WTC11 (cell line): ENCODE measurements at regions not wholly inside any gene's neighbourhood (a gene's known extent, or its start where the extent isn't known, plus 50 kb on each side); places are given as distances from the start of the nearest gene placed in this dataset.
"Not testable (repeated sequence)": the region's sequence is repeated elsewhere in the genome, so short reads cannot be mapped to it uniquely, and the experiment has no call there.

Experiments
- ATAC-seq: fragments of 200-7000 bp; cut with Tn5 transposase; 2 replicates; pipeline ENCODE4 v1.10.0; 2021; ENCODE audit warnings: mild to moderate bottlenecking, moderate library complexity
- CTCF ChIA-PET: fragments of 300-600 bp; sonication (Branson Sonifier 250); formaldehyde crosslinking; loops from one replicate; lab custom pipeline; 2021; ENCODE audit warnings: antibody characterized with exemption; lab: Charles Lee
- POLR2A ChIA-PET: fragments of 350-600 bp; sonication (Branson Sonifier 250); formaldehyde crosslinking; loops from one replicate; lab custom pipeline; 2021; ENCODE audit warnings: antibody characterized with exemption; lab: Charles Lee
- DNase-seq: peaks from one replicate; pipeline ENCODE4 v3.0.0; 2021; ENCODE audit warnings: low spot score
- H3K27ac Mint-ChIP-seq: 2 replicates; pipeline ENCODE4 v1.8.0; 2021; ENCODE audit warnings: mixed read lengths
- H3K27me3 Mint-ChIP-seq: 2 replicates; pipeline ENCODE4 v1.8.0; 2021; ENCODE audit warnings: low read depth, mild to moderate bottlenecking, moderate library complexity, mixed read lengths
- H3K36me3 Mint-ChIP-seq: 2 replicates; pipeline ENCODE4 v1.8.0; 2021; ENCODE audit warnings: mixed read lengths
- H3K4me1 Mint-ChIP-seq: 2 replicates; pipeline ENCODE4 v1.8.0; 2022; ENCODE audit warnings: mixed read lengths
- H3K4me3 Mint-ChIP-seq: 2 replicates; pipeline ENCODE4 v1.8.0; 2021; ENCODE audit warnings: mild to moderate bottlenecking, moderate library complexity, mixed read lengths
- H3K9me3 Mint-ChIP-seq: 2 replicates; pipeline ENCODE4 v1.8.0; 2021; ENCODE audit warnings: mixed read lengths
- ETV6 ChIP-seq: sonication (generic); formaldehyde crosslinking; IDR thresholded peaks from 2 replicates; pipeline ENCODE4 v1.8.1; 2022; ENCODE audit warnings: mild to moderate bottlenecking, missing genetic modification reagents
- FOXP1 ChIP-seq: sonication (generic); formaldehyde crosslinking; IDR thresholded peaks from 2 replicates; pipeline ENCODE4 v1.8.0; 2022; ENCODE audit warnings: missing genetic modification reagents, mild to moderate bottlenecking, moderate library complexity, borderline replicate concordance
- IRF2 ChIP-seq: sonication (generic); formaldehyde crosslinking; IDR thresholded peaks from 2 replicates; pipeline ENCODE4 v1.8.0; 2022; ENCODE audit warnings: low read depth, missing genetic modification reagents, borderline replicate concordance
- MYBL2 ChIP-seq: sonication (generic); formaldehyde crosslinking; IDR thresholded peaks from 2 replicates; pipeline ENCODE4 v1.8.1; 2023; ENCODE audit warnings: mild to moderate bottlenecking, moderate library complexity, missing genetic modification reagents
- NR1H2 ChIP-seq: sonication (generic); formaldehyde crosslinking; IDR thresholded peaks from 2 replicates; pipeline ENCODE4 v1.9.0; 2021; ENCODE audit warnings: mild to moderate bottlenecking, moderate library complexity, missing genetic modification reagents
- OVOL2 ChIP-seq: fragments of 250-450 bp; sonication (Bioruptor Pico); IDR thresholded peaks from 2 replicates; pipeline ENCODE4 v1.9.0; 2021; ENCODE audit warnings: mild to moderate bottlenecking, borderline replicate concordance
- SMAD4 ChIP-seq: sonication (generic); formaldehyde crosslinking; IDR thresholded peaks from 2 replicates; pipeline ENCODE4 v1.8.0; 2022; ENCODE audit warnings: mild to moderate bottlenecking, missing genetic modification reagents
- TEAD1 ChIP-seq: sonication (generic); formaldehyde crosslinking; IDR thresholded peaks from 2 replicates; pipeline ENCODE4 v1.8.0; 2022; ENCODE audit warnings: mild to moderate bottlenecking, missing genetic modification reagents
- ZNF532 ChIP-seq: fragments of 250-450 bp; sonication (Bioruptor Pico); IDR thresholded peaks from 2 replicates; pipeline ENCODE4 v1.9.0; 2021; ENCODE audit warnings: mild to moderate bottlenecking, borderline replicate concordance
- TF ChIP-seq, protein P1 (sequence below): fragments of 250-450 bp; sonication (Bioruptor Pico); IDR thresholded peaks from 2 replicates; pipeline ENCODE4 v1.9.0; 2021; ENCODE audit warnings: moderate library complexity, mild to moderate bottlenecking, inconsistent platforms, borderline replicate concordance
- TF ChIP-seq, protein P2 (sequence below): sonication (generic); formaldehyde crosslinking; conservative IDR thresholded peaks from 2 replicates; pipeline ENCODE4 v1.8.1; 2022; ENCODE audit warnings: mild to moderate bottlenecking, missing genetic modification reagents
- TF ChIP-seq, protein P3 (sequence below): sonication (generic); formaldehyde crosslinking; IDR thresholded peaks from 2 replicates; pipeline ENCODE4 v1.8.1; 2022; ENCODE audit warnings: mild to moderate bottlenecking, missing genetic modification reagents, moderate library complexity, borderline replicate concordance
- TF ChIP-seq, protein P4 (sequence below): fragments of 250-450 bp; sonication (Bioruptor Pico); IDR thresholded peaks from 2 replicates; pipeline ENCODE4 v2.1.2; 2022; ENCODE audit warnings: mild to moderate bottlenecking, moderate library complexity
- TF ChIP-seq, protein P5 (sequence below): fragments of 250-450 bp; sonication (Bioruptor Pico); IDR thresholded peaks from 2 replicates; pipeline ENCODE4 v1.8.0; 2021; ENCODE audit warnings: mild to moderate bottlenecking

- Mint-ChIP-seq H3K36me3 (peaks cover 32% of the 10 kb centered on the region), H3K9me3 (peaks cover 25% of the 10 kb centered on the region)
- H3K4me3 Mint-ChIP-seq, DNase-seq, H3K27me3 Mint-ChIP-seq, CTCF ChIA-PET, POLR2A ChIA-PET, H3K27ac Mint-ChIP-seq, ATAC-seq, H3K4me1 Mint-ChIP-seq: not testable (repeated sequence)
These were observed 81.6 kb downstream of the TRIM51G start for GRCh38 chr11:48902153-48902450.

DNA sequence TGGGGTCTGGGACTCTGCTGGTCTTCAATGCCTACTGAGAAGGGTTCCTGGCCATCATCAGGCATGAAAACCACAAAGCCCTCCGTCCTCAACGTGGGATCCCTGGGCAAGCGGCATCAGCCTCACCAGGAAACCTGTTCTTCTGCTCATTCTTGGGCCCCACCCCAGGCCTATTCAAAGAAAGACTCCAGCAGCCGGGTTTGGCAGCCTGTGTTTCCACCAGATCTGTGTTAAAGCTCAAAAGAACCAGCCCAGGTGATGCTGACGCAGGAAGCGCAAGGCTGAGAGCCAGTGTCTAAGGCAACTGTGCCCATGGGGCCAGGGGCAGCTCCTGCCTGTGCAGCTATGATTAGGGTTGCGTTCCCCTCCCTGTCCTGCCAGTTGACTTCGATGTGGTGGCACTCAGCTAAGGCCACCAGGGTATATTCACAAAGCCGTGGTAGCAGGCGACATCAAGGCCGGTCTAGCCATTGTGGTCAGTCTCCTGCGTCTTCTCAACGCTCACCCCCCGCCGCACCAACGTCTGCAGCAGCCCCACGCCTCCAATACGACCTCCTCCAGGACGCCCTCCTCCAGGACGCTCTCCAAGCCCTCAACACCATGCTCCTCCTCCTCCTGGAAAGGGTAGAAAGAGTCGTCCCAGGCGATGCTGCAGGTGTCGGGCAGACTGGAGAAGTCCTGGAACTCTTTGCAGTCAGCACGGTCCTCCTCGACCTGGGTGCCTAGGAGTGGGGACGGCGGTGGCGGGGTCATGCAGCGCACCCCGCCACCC is 82.1 kb downstream of the TRIM51G start:
- H3K4me3 Mint-ChIP-seq, ATAC-seq, H3K27ac Mint-ChIP-seq, DNase-seq, H3K4me1 Mint-ChIP-seq, CTCF ChIA-PET, POLR2A ChIA-PET, H3K27me3 Mint-ChIP-seq: not testable (repeated sequence)
- Mint-ChIP-seq H3K9me3 (peaks cover 24% of the 10 kb centered on the region), H3K36me3 (peaks cover 30% of the 10 kb centered on the region)

DNA sequence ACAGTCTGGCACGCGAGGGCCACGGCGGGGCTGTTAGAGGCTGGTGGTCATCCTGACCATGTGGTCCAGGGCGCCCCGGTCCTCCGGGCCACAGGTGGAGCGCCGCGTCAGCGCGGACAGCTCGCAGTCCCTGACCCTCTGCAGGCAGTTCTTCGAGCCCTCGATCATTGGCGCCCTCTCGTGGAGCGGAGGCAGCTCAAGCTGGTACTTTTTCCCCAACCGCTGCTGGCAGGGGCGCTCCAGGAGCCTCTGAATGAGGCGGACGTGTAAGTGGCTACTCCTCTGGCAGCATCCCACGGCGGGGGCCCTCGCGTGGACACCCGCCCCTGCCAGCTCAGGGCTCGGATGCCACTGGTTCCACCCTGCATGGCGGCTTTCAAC is 82.9 kb downstream of the TRIM51G start:
- Mint-ChIP-seq H3K9me3 (peaks cover 24% of the 10 kb centered on the region), H3K36me3 (peaks cover 30% of the 10 kb centered on the region)
- H3K4me3 Mint-ChIP-seq, H3K27me3 Mint-ChIP-seq, POLR2A ChIA-PET, DNase-seq, ATAC-seq, CTCF ChIA-PET, H3K27ac Mint-ChIP-seq, H3K4me1 Mint-ChIP-seq: not testable (repeated sequence)

- Mint-ChIP-seq H3K4me3 (no peak overlapping the region), H3K27me3 (peaks cover 7% of the 10 kb centered on the region; the same call in 1 of the 2 replicates), H3K36me3 (peaks cover 28% of the 10 kb centered on the region), H3K9me3 (peaks cover 19% of the 10 kb centered on the region), H3K27ac (no peak overlapping the region), H3K4me1 (no peaks in the 10 kb centered on the region)
- TF ChIP-seq TEAD1 (no peak), IRF2 (CRISPR knock-in tag) (no peak), NR1H2 (CRISPR knock-in tag) (no peak)
- TF ChIP-seq, protein P1, sequence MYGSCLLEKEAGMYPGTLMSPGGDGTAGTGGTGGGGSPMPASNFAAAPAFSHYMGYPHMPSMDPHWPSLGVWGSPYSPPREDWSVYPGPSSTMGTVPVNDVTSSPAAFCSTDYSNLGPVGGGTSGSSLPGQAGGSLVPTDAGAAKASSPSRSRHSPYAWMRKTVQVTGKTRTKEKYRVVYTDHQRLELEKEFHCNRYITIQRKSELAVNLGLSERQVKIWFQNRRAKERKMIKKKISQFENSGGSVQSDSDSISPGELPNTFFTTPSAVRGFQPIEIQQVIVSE (CRISPR knock-in tag) = no peak
- TF ChIP-seq, protein P2, sequence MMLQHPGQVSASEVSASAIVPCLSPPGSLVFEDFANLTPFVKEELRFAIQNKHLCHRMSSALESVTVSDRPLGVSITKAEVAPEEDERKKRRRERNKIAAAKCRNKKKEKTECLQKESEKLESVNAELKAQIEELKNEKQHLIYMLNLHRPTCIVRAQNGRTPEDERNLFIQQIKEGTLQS = no peak
- no peak for ATAC-seq
- ChIA-PET CTCF (no interaction called here), POLR2A (no interaction called here)
- DNase-seq = peak; percentile 1
These were observed 83.4 kb downstream of the TRIM51G start for GRCh38 chr11:48900131-48900800.

DNA sequence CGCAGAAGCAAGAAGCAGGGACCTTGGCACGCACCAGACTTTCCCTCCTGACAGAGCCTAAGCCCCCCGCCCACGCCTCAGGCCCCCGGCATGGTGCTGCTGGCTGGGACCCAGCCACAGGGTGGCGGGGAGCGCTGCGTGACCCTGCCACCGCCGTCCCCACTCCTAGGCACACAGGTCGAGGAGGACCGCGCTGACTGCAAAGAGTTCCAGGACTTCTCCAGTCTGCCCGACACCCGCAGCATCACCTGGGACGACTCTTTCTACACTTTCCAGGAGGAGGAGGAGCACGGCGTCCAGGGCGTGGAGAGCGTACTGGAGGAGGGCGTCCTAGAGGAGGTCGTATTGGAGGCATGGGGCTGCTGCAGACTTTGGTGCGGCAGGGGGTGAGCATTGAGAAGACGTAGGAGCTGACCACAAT is 103.7 kb downstream of the TRIM51G start:
- CTCF ChIA-PET = no interaction called here
- POLR2A ChIA-PET = no interaction called here
- DNase-seq = no peak
- no peak for TF ChIP-seq ZNF532 (CRISPR knock-in tag)
- TF ChIP-seq OVOL2 (CRISPR knock-in tag) = no peak
- TF ChIP-seq FOXP1 (CRISPR knock-in tag) = no peak
- TF ChIP-seq, protein P3, sequence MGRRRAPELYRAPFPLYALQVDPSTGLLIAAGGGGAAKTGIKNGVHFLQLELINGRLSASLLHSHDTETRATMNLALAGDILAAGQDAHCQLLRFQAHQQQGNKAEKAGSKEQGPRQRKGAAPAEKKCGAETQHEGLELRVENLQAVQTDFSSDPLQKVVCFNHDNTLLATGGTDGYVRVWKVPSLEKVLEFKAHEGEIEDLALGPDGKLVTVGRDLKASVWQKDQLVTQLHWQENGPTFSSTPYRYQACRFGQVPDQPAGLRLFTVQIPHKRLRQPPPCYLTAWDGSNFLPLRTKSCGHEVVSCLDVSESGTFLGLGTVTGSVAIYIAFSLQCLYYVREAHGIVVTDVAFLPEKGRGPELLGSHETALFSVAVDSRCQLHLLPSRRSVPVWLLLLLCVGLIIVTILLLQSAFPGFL = no peak
- TF ChIP-seq, protein P4, sequence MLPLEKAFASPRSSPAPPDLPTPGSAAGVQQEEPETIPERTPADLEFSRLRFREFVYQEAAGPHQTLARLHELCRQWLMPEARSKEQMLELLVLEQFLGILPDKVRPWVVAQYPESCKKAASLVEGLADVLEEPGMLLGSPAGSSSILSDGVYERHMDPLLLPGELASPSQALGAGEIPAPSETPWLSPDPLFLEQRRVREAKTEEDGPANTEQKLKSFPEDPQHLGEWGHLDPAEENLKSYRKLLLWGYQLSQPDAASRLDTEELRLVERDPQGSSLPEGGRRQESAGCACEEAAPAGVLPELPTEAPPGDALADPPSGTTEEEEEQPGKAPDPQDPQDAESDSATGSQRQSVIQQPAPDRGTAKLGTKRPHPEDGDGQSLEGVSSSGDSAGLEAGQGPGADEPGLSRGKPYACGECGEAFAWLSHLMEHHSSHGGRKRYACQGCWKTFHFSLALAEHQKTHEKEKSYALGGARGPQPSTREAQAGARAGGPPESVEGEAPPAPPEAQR (CRISPR knock-in tag) = no peak
- TF ChIP-seq, protein P5, sequence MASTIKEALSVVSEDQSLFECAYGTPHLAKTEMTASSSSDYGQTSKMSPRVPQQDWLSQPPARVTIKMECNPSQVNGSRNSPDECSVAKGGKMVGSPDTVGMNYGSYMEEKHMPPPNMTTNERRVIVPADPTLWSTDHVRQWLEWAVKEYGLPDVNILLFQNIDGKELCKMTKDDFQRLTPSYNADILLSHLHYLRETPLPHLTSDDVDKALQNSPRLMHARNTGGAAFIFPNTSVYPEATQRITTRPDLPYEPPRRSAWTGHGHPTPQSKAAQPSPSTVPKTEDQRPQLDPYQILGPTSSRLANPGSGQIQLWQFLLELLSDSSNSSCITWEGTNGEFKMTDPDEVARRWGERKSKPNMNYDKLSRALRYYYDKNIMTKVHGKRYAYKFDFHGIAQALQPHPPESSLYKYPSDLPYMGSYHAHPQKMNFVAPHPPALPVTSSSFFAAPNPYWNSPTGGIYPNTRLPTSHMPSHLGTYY (CRISPR knock-in tag) = no peak
- no peak for TF ChIP-seq MYBL2 (CRISPR knock-in tag)
- no peak for TF ChIP-seq SMAD4
- TF ChIP-seq ETV6 (CRISPR knock-in tag) = no peak

More for the DNA sequence above, 103.7 kb downstream of the TRIM51G start:
- no peaks in the 10 kb centered on the region for H3K4me1 Mint-ChIP-seq
- H3K4me3 Mint-ChIP-seq = no peak overlapping the region
- no peak overlapping the region for H3K27ac Mint-ChIP-seq
- peaks cover 47% of the 10 kb centered on the region for H3K36me3 Mint-ChIP-seq
- peaks cover 10% of the 10 kb centered on the region for H3K27me3 Mint-ChIP-seq
- H3K9me3 Mint-ChIP-seq = peaks cover 45% of the 10 kb centered on the region
- ATAC-seq = no peak
